GM12878 (cell line): ENCODE measurements at regions not wholly inside any gene's neighbourhood (a gene's known extent, or its start where the extent isn't known, plus 50 kb on each side); places are given as distances from the start of the nearest gene placed in this dataset.
"Not testable (repeated sequence)": the region's sequence is repeated elsewhere in the genome, so short reads cannot be mapped to it uniquely, and the experiment has no call there.

Experiments used
- ATAC-seq: fragments of 200-7000 bp; cut with Tn5 transposase; 3 replicates; pipeline ENCODE4 v1.9.1; 2020; ENCODE audit warnings: mild to moderate bottlenecking, moderate library complexity
- BruUV-seq: library from RNA; stranded (reverse); fragments of 400-500 nt; replicated peaks from 2 replicates; lab custom pipeline; 2021; lab: Mats Ljungman, UMichigan
- CTCF ChIA-PET: fragments of 300-600 bp; sonication (Branson Sonifier 250); formaldehyde crosslinking; extraction: SDS; loops from one replicate; lab custom pipeline; 2021; ENCODE audit warnings: inconsistent platforms; lab: Yijun Ruan, JAX
- POLR2A ChIA-PET: fragments of 350-600 bp; formaldehyde crosslinking; extraction: SDS; loops from one replicate; lab custom pipeline; 2021; ENCODE audit warnings: inconsistent platforms; lab: Charles Lee
- RAD21 ChIA-PET: fragments of 300-600 bp; sonication (Branson Sonifier 250); formaldehyde crosslinking; loops from one replicate; lab custom pipeline; 2023; ENCODE audit warnings: antibody characterized with exemption; ENCODE audit not compliant: unreplicated experiment; lab: Charles Lee
- SMC1A ChIA-PET: fragments of 300-600 bp; sonication (Branson Sonifier 250); formaldehyde crosslinking; loops from one replicate; lab custom pipeline; 2023; ENCODE audit not compliant: unreplicated experiment, uncharacterized antibody; lab: Charles Lee
- DNase-seq: peaks from one replicate; pipeline ENCODE4 v3.0.0-alpha.2; 2011; ENCODE audit warnings: low read depth, low spot score
- FAIRE-seq: peaks from 3 replicates; lab custom pipeline; 2011; peaks lifted over from hg19 to GRCh38; lab: Jason Lieb, UNC
- H2AFZ ChIP-seq: 2 replicates; pipeline ENCODE4 v1.6.0; 2011; ENCODE audit warnings: low read depth, low read length, control low read depth; ENCODE audit not compliant: control insufficient read depth
- H3K27ac ChIP-seq: 2 replicates; pipeline ENCODE4 v1.5.1; 2011; ENCODE audit warnings: control low read depth; ENCODE audit not compliant: control insufficient read depth, insufficient read depth
- H3K27me3 ChIP-seq, 2 experiments: replicated peaks in 1 of 2; 2 replicates each; pipeline versions ENCODE4 v1.6.0 to v1.6.1; 2011; ENCODE audit warnings: low read length in 1 of 2; ENCODE audit not compliant: control insufficient read depth in 2 of 2, insufficient read depth in 2 of 2
- H3K36me3 ChIP-seq, 2 experiments: 2 replicates each; pipeline ENCODE4 v1.5.1; 2011; ENCODE audit warnings: low read length in 1 of 2; ENCODE audit not compliant: control insufficient read depth in 2 of 2, insufficient read depth in 2 of 2
- H3K4me1 ChIP-seq: 2 replicates; pipeline ENCODE4 v1.6.1; 2011; ENCODE audit warnings: mild to moderate bottlenecking, low read length, moderate library complexity, mixed read lengths; ENCODE audit not compliant: control insufficient read depth, insufficient read depth
- H3K4me2 ChIP-seq: 2 replicates; pipeline ENCODE4 v1.6.0; 2011; ENCODE audit warnings: control low read depth; ENCODE audit not compliant: control insufficient read depth, insufficient read depth
- H3K4me3 ChIP-seq: fragments of 200-600 bp; sonication (generic); 2 replicates; pipeline ENCODE4 v1.5.1; 2016
- H3K79me2 ChIP-seq: 2 replicates; pipeline ENCODE4 v1.6.0; 2011; ENCODE audit warnings: low read length; ENCODE audit not compliant: control insufficient read depth, insufficient read depth
- H3K9ac ChIP-seq: 2 replicates; pipeline ENCODE4 v1.8.0; 2011; ENCODE audit warnings: low read length, control low read depth, mixed read lengths; ENCODE audit not compliant: control insufficient read depth, insufficient read depth
- H3K9me3 ChIP-seq: replicated peaks from 3 replicates; pipeline ENCODE4 v1.5.1; 2011; ENCODE audit warnings: mild to moderate bottlenecking, low read length; ENCODE audit not compliant: control insufficient read depth, insufficient read depth
- H4K20me1 ChIP-seq: 2 replicates; pipeline ENCODE4 v1.6.0; 2011; ENCODE audit not compliant: control insufficient read depth, insufficient read depth
- ASH2L ChIP-seq: fragments of 300-600, 200-600 bp; sonication (generic); IDR thresholded peaks from 2 replicates; pipeline ENCODE4 v1.6.1; 2017; ENCODE audit warnings: low read depth, mild to moderate bottlenecking, borderline replicate concordance
- ATF3 ChIP-seq: IDR thresholded peaks from 2 replicates; pipeline ENCODE4 v1.6.1; 2011; ENCODE audit warnings: low read depth, mild to moderate bottlenecking, low read length, moderate library complexity, borderline replicate concordance; ENCODE audit errors: extremely low read depth
- CTCF ChIP-seq, 3 experiments: IDR thresholded peaks in 2 of 3; conservative IDR thresholded peaks in 1 of 3; 2 replicates each; pipeline ENCODE4 v1.5.1; 2011; ENCODE audit warnings: low read depth in 3 of 3, low read length in 3 of 3, mild to moderate bottlenecking in 3 of 3, control low read depth in 2 of 3, moderate library complexity in 2 of 3, inconsistent platforms in 1 of 3, mixed read lengths in 1 of 3; ENCODE audit not compliant: control insufficient read depth in 2 of 3, insufficient read depth in 1 of 3; ENCODE audit errors: extremely low read depth in 1 of 3
- EGR1 ChIP-seq, 2 experiments: IDR thresholded peaks; 1 replicate in 1 of 2; 2 replicates in 1 of 2; pipeline ENCODE4 v1.6.1; 2011 to 2012; ENCODE audit warnings: low read depth in 2 of 2, low read length in 2 of 2, borderline replicate concordance in 1 of 2, mild to moderate bottlenecking in 1 of 2, moderate library complexity in 1 of 2
- HDAC2 ChIP-seq: fragments of 200-600 bp; sonication (generic); IDR thresholded peaks from 2 replicates; pipeline ENCODE4 v1.6.1; 2017
- IRF3 ChIP-seq: fragments of 450-650 bp; IDR thresholded peaks from 2 replicates; pipeline ENCODE4 v1.6.1; 2014; ENCODE audit warnings: mild to moderate bottlenecking
- PKNOX1 ChIP-seq: fragments of 450-650 bp; IDR thresholded peaks from 2 replicates; pipeline ENCODE4 v1.6.1; 2016; ENCODE audit warnings: mild to moderate bottlenecking
- SMC3 ChIP-seq: IDR thresholded peaks from 2 replicates; pipeline ENCODE4 v1.6.1; 2011; ENCODE audit warnings: low read length, improper control_type of control experiment, borderline replicate concordance
- SRF ChIP-seq, 2 experiments: IDR thresholded peaks; 2 replicates each; pipeline ENCODE4 v1.6.1; 2011; ENCODE audit warnings: low read depth in 2 of 2, low read length in 2 of 2, mild to moderate bottlenecking in 1 of 2, moderate library complexity in 1 of 2
- TCF3 ChIP-seq: IDR thresholded peaks from 2 replicates; pipeline ENCODE4 v1.6.1; 2012; ENCODE audit warnings: low read depth, mild to moderate bottlenecking, low read length, borderline replicate concordance; ENCODE audit not compliant: insufficient read depth
- WGBS: methylation state at CpG from one replicate; pipeline ENCODE4 v1.1.6; 2016; ENCODE audit warnings: low lambda C conversion rate; ENCODE audit not compliant: insufficient replicate concordance, insufficient coverage; ENCODE audit errors: missing lambda C conversion rate; 5-methylcytosine and 5-hydroxymethylcytosine counted together
- in situ Hi-C: fragments of 300-500 bp; cut with MboI; formaldehyde crosslinking; loops from 9 replicates; pipeline ENCODE4 v1.14.3; 2018; ENCODE audit warnings: mixed read lengths
- intact Hi-C: fragments of 100-400 bp; cut with micrococcal nuclease; formaldehyde crosslinking; loops from one replicate; pipeline ENCODE4 v1.14.2; 2022; ENCODE audit not compliant: unreplicated experiment

GRCh38 chr18:7178568-7178967, 52.3 kb upstream of the LRRC30 start:
- BruUV-seq, ATAC-seq, FAIRE-seq, RAD21 ChIA-PET, POLR2A ChIA-PET, in situ Hi-C loops, H3K9ac ChIP-seq, H3K36me3 ChIP-seq, H3K79me2 ChIP-seq, H4K20me1 ChIP-seq, H3K4me3 ChIP-seq, H3K4me2 ChIP-seq, DNase-seq, H3K27me3 ChIP-seq, H3K9me3 ChIP-seq, H3K4me1 ChIP-seq, H2AFZ ChIP-seq, H3K27ac ChIP-seq: not testable (repeated sequence)
- WGBS: 64% methylated on average over 17 of the region's 21 CpGs
- ChIA-PET SMC1A (interaction anchor here (2.1 kb wide), 1 partner anchor 140 kb away, joined by 10 read pairs; no protein-coding TSS in a partner anchor), CTCF (interaction anchor here (0.8 to 2.0 kb wide), 2 partner anchors 11 to 144 kb away, joined by 3 to 7 read pairs; no protein-coding TSS in a partner anchor)
- intact Hi-C loops: loop anchor here (5.0 kb wide), 1 partner anchor 636 kb away; no protein-coding TSS in a partner anchor

- no peak for FAIRE-seq
- TF ChIP-seq TCF3 (no peak), ASH2L (no peak), CTCF (IDR thresholded peaks at IDR 0.05 in 2 of 3, conservative IDR thresholded peaks at IDR 0.05 in 1 of 3; ENCODE audit: control insufficient read depth in 2 of 3, extremely low read depth in 1 of 3, insufficient read depth in 1 of 3, low read depth in 3 of 3, low read length in 3 of 3) (peak; percentile 18 to 63 (median 39); a peak in 3 of 6 replicates), ATF3 (no peak), EGR1 (IDR thresholded peaks at IDR 0.05; ENCODE audit: borderline replicate concordance in 1 of 2, low read depth in 2 of 2, low read length in 2 of 2) (no peak), HDAC2 (no peak), SRF (IDR thresholded peaks at IDR 0.05; ENCODE audit: low read depth in 2 of 2, low read length in 2 of 2) (no peak), IRF3 (no peak), SMC3 (peak; percentile 35; the same call in 1 of the 2 replicates), PKNOX1 (no peak)
Measured at GRCh38 chr18:7177116-7177744, 53.7 kb upstream of the LRRC30 start.

More at GRCh38 chr18:7177116-7177744, 53.7 kb upstream of the LRRC30 start:
- no peak overlapping the region for H2AFZ ChIP-seq
- DNase-seq: no peak
- no peaks in the 10 kb centered on the region for H3K79me2 ChIP-seq
- no TSS peak for BruUV-seq
- H3K4me3 ChIP-seq: no peak overlapping the region
- H3K27ac ChIP-seq: no peak overlapping the region
- 42% methylated on average over 4 of the region's 4 CpGs for whole genome bisulfite sequencing
- peak; percentile 78 for ATAC-seq
- in situ Hi-C loops (no loop called here), intact Hi-C loops (loop anchor here (1.0 to 5.0 kb wide), 3 partner anchors 139 to 635 kb away; no protein-coding TSS in a partner anchor)
- ChIA-PET SMC1A (interaction anchor here (0.6 to 2.1 kb wide), 7 partner anchors 107 to 748 kb away, joined by 3 to 10 read pairs (median 4); no protein-coding TSS in a partner anchor), RAD21 (interaction anchor here (0.6 to 2.3 kb wide), 7 partner anchors 59 to 257 kb away, joined by 3 to 12 read pairs (median 3); no protein-coding TSS in a partner anchor), CTCF (interaction anchor here (0.7 to 2.8 kb wide), 15 partner anchors 15 to 655 kb away, joined by 3 to 47 read pairs (median 4); no protein-coding TSS in a partner anchor), POLR2A (no interaction called here)
- no peak overlapping the region for H3K9ac ChIP-seq
- no peaks in the 10 kb centered on the region for H3K9me3 ChIP-seq
- H3K36me3 ChIP-seq: no peaks in the 10 kb centered on the region
- no peaks in the 10 kb centered on the region for H4K20me1 ChIP-seq
- H3K4me2 ChIP-seq: no peak overlapping the region
- no peaks in the 10 kb centered on the region for H3K27me3 ChIP-seq
- no peaks in the 10 kb centered on the region for H3K4me1 ChIP-seq
